ENCODE measurements at regions not wholly inside any gene's neighbourhood (a gene's known extent, or its start where the extent isn't known, plus 50 kb on each side); places are given as distances from the start of the nearest gene placed in this dataset.

GRCh38 chr10:33630761-33631160 is 296.3 kb upstream of the NRP1 start:
- Histone ChIP-seq H3K23me2 (ENCODE audit: insufficient read length, low read depth, low read length, poor library complexity, severe bottlenecking) (no peaks in the 10 kb centered on the region), H2AK5ac (ENCODE audit: insufficient read length, low read length) (no peak overlapping the region), H2BK15ac (ENCODE audit: low read depth, low read length) (no peak overlapping the region), H3K79me2 (ENCODE audit: insufficient read depth, low read length) (no peaks in the 10 kb centered on the region), H3K9me3 (ENCODE audit: control insufficient read depth, low read depth, low read length) (no peaks in the 10 kb centered on the region), H3K4me2 (ENCODE audit: insufficient read depth, insufficient read length, low read length) (no peak overlapping the region), H3K18ac (ENCODE audit: insufficient read length, low read depth, low read length) (no peak overlapping the region), H2BK20ac (ENCODE audit: low read depth, low read length, poor library complexity, severe bottlenecking) (no peak overlapping the region), H4K91ac (ENCODE audit: insufficient read length, low read depth, low read length) (no peak overlapping the region), H3K79me1 (ENCODE audit: insufficient read depth, low read depth, low read length, poor library complexity, severe bottlenecking) (no peaks in the 10 kb centered on the region), H4K5ac (ENCODE audit: insufficient read length, low read depth, low read length) (no peak overlapping the region), H2AFZ (ENCODE audit: low read length) (no peak overlapping the region), H3K56ac (ENCODE audit: insufficient read length, low read depth, low read length) (no peak overlapping the region), H4K8ac (replicated peaks; ENCODE audit: insufficient read length, low read depth, low read length) (no peak overlapping the region), H3K9ac (ENCODE audit: extremely low read depth, insufficient read length, low read length) (no peak overlapping the region), H4K20me1 (ENCODE audit: control insufficient read depth, insufficient read depth, insufficient read length) (no peaks in the 10 kb centered on the region), H3K4me1 (ENCODE audit: insufficient read depth, low read length) (no peaks in the 10 kb centered on the region), H3T11ph (ENCODE audit: low read length) (no peak overlapping the region), H2BK12ac (ENCODE audit: insufficient read length, low read depth, low read length) (no peak overlapping the region), H3K27ac (ENCODE audit: insufficient read length, low read depth, low read length) (no peak overlapping the region), H3K23ac (ENCODE audit: insufficient read length, low read depth, low read length) (no peak overlapping the region), H3K14ac (ENCODE audit: insufficient read depth, low read length) (no peak overlapping the region), H3K27me3 (ENCODE audit: insufficient read depth, low read length) (no peaks in the 10 kb centered on the region), H2BK5ac (ENCODE audit: insufficient read length, low read length) (no peak overlapping the region), H3K4ac (ENCODE audit: low read depth, low read length) (no peak overlapping the region), H2BK120ac (ENCODE audit: low read depth, low read length, poor library complexity, severe bottlenecking) (no peak overlapping the region)
- H3K27ac Mint-ChIP-seq: no peak overlapping the region; a peak in 1 of 7 replicates
- no peaks in the 10 kb centered on the region for H3K9me3 Mint-ChIP-seq
- WGBS (ENCODE audit: extremely low coverage, insufficient read length, low lambda C conversion rate): no CpG with 5 or more reads among the region's 2 CpGs
- no peak for TF ChIP-seq CTCF (conservative IDR thresholded peaks at IDR 0.05)
- no peak for DNase-seq
- H3K4me1 Mint-ChIP-seq: peaks cover 4 to 5% of the 10 kb centered on the region in 2 experiments; a peak in 2 of 4 replicates
- no peak overlapping the region for H3K4me3 Mint-ChIP-seq
- H3K36me3 Mint-ChIP-seq (ENCODE audit: insufficient read depth in 1 of 3, low read depth in 3 of 3): no peaks in the 10 kb centered on the region
- peaks cover 4% of the 10 kb centered on the region for H3K27me3 Mint-ChIP-seq (ENCODE audit: low read depth)

Data from H9 (cell line).